ENCODE measurements at regions not wholly inside any gene's neighbourhood (a gene's known extent, or its start where the extent isn't known, plus 50 kb on each side); places are given as distances from the start of the nearest gene placed in this dataset.

GRCh38 chr3:72515941-72516340 lies 332.3 kb downstream of the SHQ1 start:
- TF ChIP-seq, protein P1, sequence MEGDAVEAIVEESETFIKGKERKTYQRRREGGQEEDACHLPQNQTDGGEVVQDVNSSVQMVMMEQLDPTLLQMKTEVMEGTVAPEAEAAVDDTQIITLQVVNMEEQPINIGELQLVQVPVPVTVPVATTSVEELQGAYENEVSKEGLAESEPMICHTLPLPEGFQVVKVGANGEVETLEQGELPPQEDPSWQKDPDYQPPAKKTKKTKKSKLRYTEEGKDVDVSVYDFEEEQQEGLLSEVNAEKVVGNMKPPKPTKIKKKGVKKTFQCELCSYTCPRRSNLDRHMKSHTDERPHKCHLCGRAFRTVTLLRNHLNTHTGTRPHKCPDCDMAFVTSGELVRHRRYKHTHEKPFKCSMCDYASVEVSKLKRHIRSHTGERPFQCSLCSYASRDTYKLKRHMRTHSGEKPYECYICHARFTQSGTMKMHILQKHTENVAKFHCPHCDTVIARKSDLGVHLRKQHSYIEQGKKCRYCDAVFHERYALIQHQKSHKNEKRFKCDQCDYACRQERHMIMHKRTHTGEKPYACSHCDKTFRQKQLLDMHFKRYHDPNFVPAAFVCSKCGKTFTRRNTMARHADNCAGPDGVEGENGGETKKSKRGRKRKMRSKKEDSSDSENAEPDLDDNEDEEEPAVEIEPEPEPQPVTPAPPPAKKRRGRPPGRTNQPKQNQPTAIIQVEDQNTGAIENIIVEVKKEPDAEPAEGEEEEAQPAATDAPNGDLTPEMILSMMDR (IDR thresholded peaks at IDR 0.05), result no peak

DNA sequence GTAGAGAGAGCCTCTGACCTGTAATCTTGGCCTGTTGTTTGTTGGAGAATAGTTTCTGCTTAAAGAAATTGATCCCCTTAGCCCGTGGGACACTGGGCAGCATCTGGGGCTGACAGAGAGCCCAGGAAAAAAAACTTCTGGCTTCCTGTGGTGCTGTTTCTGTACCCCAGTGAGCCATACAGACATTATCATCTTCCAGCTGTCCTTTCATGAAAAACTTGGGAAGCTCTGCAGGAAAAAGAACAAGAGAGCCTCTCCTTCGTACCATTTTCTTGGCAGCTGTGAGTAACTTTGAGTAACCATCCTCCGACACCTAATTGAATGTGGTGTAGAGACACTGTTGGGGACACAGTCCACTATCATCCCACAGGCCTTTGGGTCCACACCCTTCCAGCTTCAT lies 333.0 kb downstream of the SHQ1 start:
- TF ChIP-seq, protein P1 (IDR thresholded peaks at IDR 0.05), result no peak

GRCh38 chr3:72510247-72510646 lies 338.0 kb downstream of the SHQ1 start:
- TF ChIP-seq, protein P1 (IDR thresholded peaks at IDR 0.05), result no peak

GRCh38 chr3:72505539-72506405 lies 342.5 kb downstream of the SHQ1 start:
- TF ChIP-seq, protein P1 (IDR thresholded peaks at IDR 0.05), result no peak

- TF ChIP-seq, protein P1 (IDR thresholded peaks at IDR 0.05), result no peak
Measured at GRCh38 chr3:72496051-72496670, 352.1 kb downstream of the SHQ1 start.

DNA sequence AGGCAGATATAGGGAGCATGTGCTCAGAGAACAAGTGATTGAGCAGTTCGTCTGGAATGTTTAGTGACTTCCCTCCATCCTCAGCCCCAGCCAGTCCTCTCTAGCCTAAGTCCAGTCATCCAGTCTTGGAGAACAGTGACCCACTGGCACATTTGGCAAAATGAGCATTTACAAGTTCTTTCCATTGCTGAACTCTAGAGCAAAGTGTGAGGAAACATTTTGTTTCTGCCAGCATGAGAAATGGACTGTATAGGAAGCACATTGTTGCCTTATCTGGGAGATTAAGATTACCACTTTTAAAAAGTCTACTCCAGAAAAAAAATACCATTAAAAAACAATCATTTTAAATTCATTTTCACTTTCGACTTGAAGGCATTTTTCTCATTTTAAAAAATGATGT lies 353.6 kb downstream of the SHQ1 start:
- TF ChIP-seq, protein P1 (IDR thresholded peaks at IDR 0.05), result no peak

GRCh38 chr3:72494130-72494529 lies 354.1 kb downstream of the SHQ1 start:
- TF ChIP-seq, protein P1 (IDR thresholded peaks at IDR 0.05), result no peak
